SK-N-SH (cell line): ENCODE measurements at regions not wholly inside any gene's neighbourhood (a gene's known extent, or its start where the extent isn't known, plus 50 kb on each side); places are given as distances from the start of the nearest gene placed in this dataset.

ENCODE experiments used
- CTCF ChIA-PET: fragments of 300-600, 350-600 bp; formaldehyde crosslinking; extraction: SDS; loops from one replicate; lab custom pipeline; 2021; lab: Yijun Ruan, JAX
- POLR2A ChIA-PET: fragments of 350-600 bp; sonication (Branson Sonifier 250); formaldehyde crosslinking; extraction: SDS; loops from one replicate; lab custom pipeline; 2020; ENCODE audit warnings: antibody characterized with exemption, inconsistent platforms; lab: Yijun Ruan, JAX
- DNase-seq: peaks from one replicate; pipeline ENCODE4 v3.0.0; 2012
- H2AFZ ChIP-seq: fragments of 200-600 bp; sonication (generic); 2 replicates; pipeline ENCODE4 v1.8.1; 2016; ENCODE audit warnings: antibody characterized with exemption, mild to moderate bottlenecking, low read depth
- H3F3A ChIP-seq: fragments of 200-600 bp; sonication (generic); replicated peaks from 2 replicates; pipeline ENCODE3; 2016; ENCODE audit warnings: antibody characterized with exemption, mild to moderate bottlenecking; ENCODE audit not compliant: insufficient read depth
- H3K27ac ChIP-seq, 2 experiments: fragments of 200-500 bp in 1 of 2; fragments of 200-600 bp in 1 of 2; sonication (Bioruptor generic) in 1 of 2; sonication (generic), shearing (Covaris generic) in 1 of 2; 2 replicates each; pipeline versions ENCODE4 v1.5.1 to v1.6.1; 2014 to 2016; ENCODE audit warnings: low read depth in 2 of 2, inconsistent platforms in 1 of 2, low read length in 1 of 2, mild to moderate bottlenecking in 1 of 2, mixed read lengths in 1 of 2
- H3K27me3 ChIP-seq: fragments of 200-600 bp; sonication (generic), shearing (Covaris generic); 2 replicates; pipeline ENCODE4 v1.6.1; 2016; ENCODE audit warnings: mixed run types; ENCODE audit not compliant: insufficient read depth
- H3K36me3 ChIP-seq, 2 experiments: fragments of 200-500 bp in 1 of 2; fragments of 200-600 bp in 1 of 2; sonication (Bioruptor generic) in 1 of 2; sonication (generic) in 1 of 2; replicated peaks in 1 of 2; 2 replicates each; pipeline versions ENCODE3 to v1.5.1; 2014 to 2016; ENCODE audit warnings: low read length in 1 of 2, mild to moderate bottlenecking in 1 of 2; ENCODE audit not compliant: insufficient read depth in 2 of 2, control insufficient read depth in 1 of 2
- H3K4me1 ChIP-seq, 2 experiments: fragments of 200-500 bp in 1 of 2; fragments of 200-600 bp in 1 of 2; sonication (Bioruptor generic) in 1 of 2; sonication (generic), shearing (Covaris generic) in 1 of 2; 2 replicates each; pipeline versions ENCODE4 v1.5.1 to v1.6.1; 2014 to 2016; ENCODE audit warnings: low read depth in 1 of 2, low read length in 1 of 2, mixed run types in 1 of 2; ENCODE audit not compliant: insufficient read depth in 2 of 2, control insufficient read depth in 1 of 2
- H3K4me2 ChIP-seq: fragments of 200-600 bp; sonication (generic), shearing (Covaris generic); 2 replicates; pipeline ENCODE4 v1.6.1; 2017; ENCODE audit warnings: mixed run types
- H3K4me3 ChIP-seq, 2 experiments: fragments of 200-500 bp in 1 of 2; fragments of 200-600 bp in 1 of 2; sonication (Bioruptor generic) in 1 of 2; sonication (generic), shearing (Covaris generic) in 1 of 2; 2 replicates each; pipeline versions ENCODE4 v1.5.1 to v1.8.1; 2014 to 2016; ENCODE audit warnings: low read depth in 2 of 2, inconsistent platforms in 1 of 2, low read length in 1 of 2, mild to moderate bottlenecking in 1 of 2, mixed read lengths in 1 of 2, moderate library complexity in 1 of 2
- H3K79me2 ChIP-seq: fragments of 200-600 bp; sonication (generic); 2 replicates; pipeline ENCODE4 v1.8.1; 2017; ENCODE audit warnings: mild to moderate bottlenecking; ENCODE audit not compliant: insufficient read depth
- H3K9ac ChIP-seq: fragments of 200-600 bp; sonication (generic); 2 replicates; pipeline ENCODE4 v1.6.1; 2017; ENCODE audit warnings: mixed run types
- H3K9me2 ChIP-seq: fragments of 200-600 bp; sonication (generic); 2 replicates; pipeline ENCODE4 v1.6.1; 2017; ENCODE audit warnings: mixed run types
- H3K9me3 ChIP-seq: fragments of 200-600 bp; sonication (generic); 2 replicates; pipeline ENCODE4 v1.6.1; 2017; ENCODE audit warnings: mixed run types, mild to moderate bottlenecking, moderate library complexity
- H4K20me1 ChIP-seq: fragments of 200-600 bp; sonication (generic); 2 replicates; pipeline ENCODE4 v1.6.1; 2017; ENCODE audit warnings: mild to moderate bottlenecking, mixed run types; ENCODE audit not compliant: insufficient read depth
- CHD2 ChIP-seq: fragments of 150-350 bp; IDR thresholded peaks from 2 replicates; pipeline ENCODE4 v1.6.1; 2018; ENCODE audit warnings: low read length; ENCODE audit not compliant: partially characterized antibody
- EP300 ChIP-seq, 2 experiments: IDR thresholded peaks; 2 replicates each; pipeline versions ENCODE4 v1.4.0 to v1.6.1; 2012; ENCODE audit warnings: borderline replicate concordance in 1 of 2, low read depth in 1 of 2, low read length in 1 of 2
- FOSL2 ChIP-seq: IDR thresholded peaks from 2 replicates; pipeline ENCODE4 v1.4.0; 2012; ENCODE audit warnings: low read depth, mild to moderate bottlenecking, moderate library complexity, borderline replicate concordance
- FOXJ3 ChIP-seq: sonication (generic); formaldehyde crosslinking; IDR thresholded peaks from 2 replicates; pipeline ENCODE4 v1.5.1; 2020; ENCODE audit warnings: mild to moderate bottlenecking, missing genetic modification reagents
- IRF3 ChIP-seq: fragments of 150-350 bp; IDR thresholded peaks from 2 replicates; pipeline ENCODE4 v1.6.1; 2016; ENCODE audit warnings: mild to moderate bottlenecking, low read depth, low read length
- JUND ChIP-seq: IDR thresholded peaks from 2 replicates; pipeline ENCODE4 v1.4.0; 2012
- MXI1 ChIP-seq: IDR thresholded peaks from 2 replicates; pipeline ENCODE4 v1.6.1; 2012; ENCODE audit warnings: mild to moderate bottlenecking, low read depth, low read length, improper control_type of control experiment
- RAD21 ChIP-seq: IDR thresholded peaks from 2 replicates; pipeline ENCODE4 v1.6.1; 2012; ENCODE audit warnings: mild to moderate bottlenecking, low read length
- RCOR1 ChIP-seq: fragments of 150-350 bp; IDR thresholded peaks from 2 replicates; pipeline ENCODE4 v1.6.1; 2017; ENCODE audit warnings: antibody characterized with exemption, low read length
- REST ChIP-seq: IDR thresholded peaks from 2 replicates; pipeline ENCODE4 v1.6.1; 2012; ENCODE audit warnings: mild to moderate bottlenecking, low read depth, low read length, moderate library complexity
- RFX5 ChIP-seq: IDR thresholded peaks from 2 replicates; pipeline ENCODE4 v1.6.1; 2012; ENCODE audit warnings: mild to moderate bottlenecking, improper control_type of control experiment, low read length
- RXRA ChIP-seq: IDR thresholded peaks from 2 replicates; pipeline ENCODE4 v1.4.0; 2012; ENCODE audit warnings: low read depth, mild to moderate bottlenecking, borderline replicate concordance
- SIN3A ChIP-seq: IDR thresholded peaks from 2 replicates; pipeline ENCODE4 v1.6.1; 2012; ENCODE audit warnings: low read depth, mild to moderate bottlenecking, low read length, moderate library complexity, borderline replicate concordance
- SMC3 ChIP-seq: IDR thresholded peaks from 2 replicates; pipeline ENCODE4 v1.6.1; 2012; ENCODE audit warnings: low read depth, low read length, improper control_type of control experiment
- TEAD4 ChIP-seq: IDR thresholded peaks from 2 replicates; pipeline ENCODE4 v1.4.0; 2012; ENCODE audit warnings: mild to moderate bottlenecking, borderline replicate concordance; ENCODE audit not compliant: insufficient read depth
- USF1 ChIP-seq: IDR thresholded peaks from 2 replicates; pipeline ENCODE4 v1.4.0; 2012; ENCODE audit warnings: low read depth, borderline replicate concordance
- YY1 ChIP-seq: IDR thresholded peaks from 2 replicates; pipeline ENCODE4 v1.4.0; 2012; ENCODE audit warnings: low read depth, mild to moderate bottlenecking
- WGBS: methylation state at CpG from one replicate; pipeline ENCODE4 v1.1.6; 2017; ENCODE audit warnings: low lambda C conversion rate; 5-methylcytosine and 5-hydroxymethylcytosine counted together
- TF ChIP-seq, protein P1 (sequence below): IDR thresholded peaks from 2 replicates; pipeline ENCODE4 v1.4.0; 2012; ENCODE audit warnings: low read depth, borderline replicate concordance
- TF ChIP-seq, protein P2 (sequence below): IDR thresholded peaks from 2 replicates; pipeline ENCODE4 v1.4.0; 2012; ENCODE audit warnings: low read depth
- TF ChIP-seq, protein P3 (sequence below): fragments of 150-350 bp; IDR thresholded peaks from 2 replicates; pipeline ENCODE4 v1.6.1; 2017; ENCODE audit warnings: antibody characterized with exemption, low read length, low read depth, borderline replicate concordance

GRCh38 chr6:27619436-27619835, 146.5 kb upstream of the ZNF184 start:
- no peak overlapping the region for H3K4me2 ChIP-seq
- H3K27me3 ChIP-seq: peaks cover 35% of the 10 kb centered on the region
- TF ChIP-seq SMC3: no peak
- no peak for TF ChIP-seq SIN3A
- TF ChIP-seq, protein P1, sequence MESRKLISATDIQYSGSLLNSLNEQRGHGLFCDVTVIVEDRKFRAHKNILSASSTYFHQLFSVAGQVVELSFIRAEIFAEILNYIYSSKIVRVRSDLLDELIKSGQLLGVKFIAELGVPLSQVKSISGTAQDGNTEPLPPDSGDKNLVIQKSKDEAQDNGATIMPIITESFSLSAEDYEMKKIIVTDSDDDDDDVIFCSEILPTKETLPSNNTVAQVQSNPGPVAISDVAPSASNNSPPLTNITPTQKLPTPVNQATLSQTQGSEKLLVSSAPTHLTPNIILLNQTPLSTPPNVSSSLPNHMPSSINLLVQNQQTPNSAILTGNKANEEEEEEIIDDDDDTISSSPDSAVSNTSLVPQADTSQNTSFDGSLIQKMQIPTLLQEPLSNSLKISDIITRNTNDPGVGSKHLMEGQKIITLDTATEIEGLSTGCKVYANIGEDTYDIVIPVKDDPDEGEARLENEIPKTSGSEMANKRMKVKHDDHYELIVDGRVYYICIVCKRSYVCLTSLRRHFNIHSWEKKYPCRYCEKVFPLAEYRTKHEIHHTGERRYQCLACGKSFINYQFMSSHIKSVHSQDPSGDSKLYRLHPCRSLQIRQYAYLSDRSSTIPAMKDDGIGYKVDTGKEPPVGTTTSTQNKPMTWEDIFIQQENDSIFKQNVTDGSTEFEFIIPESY: no peak
- TF ChIP-seq USF1: no peak
- TF ChIP-seq, protein P2, sequence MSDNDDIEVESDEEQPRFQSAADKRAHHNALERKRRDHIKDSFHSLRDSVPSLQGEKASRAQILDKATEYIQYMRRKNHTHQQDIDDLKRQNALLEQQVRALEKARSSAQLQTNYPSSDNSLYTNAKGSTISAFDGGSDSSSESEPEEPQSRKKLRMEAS: no peak
- TF ChIP-seq JUND: no peak
- no peak for TF ChIP-seq RCOR1
- no peak for TF ChIP-seq RAD21
- TF ChIP-seq FOSL2: no peak
- no peak for TF ChIP-seq TEAD4
- no peak for TF ChIP-seq FOXJ3 (CRISPR knock-in tag)
- TF ChIP-seq CHD2: no peak
- no peak for TF ChIP-seq RFX5
- no peak for TF ChIP-seq RXRA
- no peak for TF ChIP-seq YY1
- TF ChIP-seq, protein P3, sequence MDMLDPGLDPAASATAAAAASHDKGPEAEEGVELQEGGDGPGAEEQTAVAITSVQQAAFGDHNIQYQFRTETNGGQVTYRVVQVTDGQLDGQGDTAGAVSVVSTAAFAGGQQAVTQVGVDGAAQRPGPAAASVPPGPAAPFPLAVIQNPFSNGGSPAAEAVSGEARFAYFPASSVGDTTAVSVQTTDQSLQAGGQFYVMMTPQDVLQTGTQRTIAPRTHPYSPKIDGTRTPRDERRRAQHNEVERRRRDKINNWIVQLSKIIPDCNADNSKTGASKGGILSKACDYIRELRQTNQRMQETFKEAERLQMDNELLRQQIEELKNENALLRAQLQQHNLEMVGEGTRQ: no peak
- TF ChIP-seq MXI1: no peak
- no peak for TF ChIP-seq REST
- no peak for TF ChIP-seq EP300 (IDR thresholded peaks at IDR 0.05; ENCODE audit: borderline replicate concordance in 1 of 2, low read depth in 1 of 2, low read length in 1 of 2)
- no peak for TF ChIP-seq IRF3
- no peak for DNase-seq
- no peaks in the 10 kb centered on the region for H3K36me3 ChIP-seq
- 8% methylated on average over 4 of the region's 4 CpGs for WGBS
- no peak overlapping the region for H3K4me3 ChIP-seq
- ChIA-PET CTCF (interaction anchor here (2.6 kb wide), 1 partner anchor 9 kb away, joined by 17 read pairs; no protein-coding TSS in a partner anchor), POLR2A (no interaction called here)
- H3F3A ChIP-seq: no peaks in the 10 kb centered on the region
- H3K27ac ChIP-seq: no peak overlapping the region
- peaks cover 0 to 7% of the 10 kb centered on the region in 2 experiments; a peak in 1 of 4 replicates for H3K4me1 ChIP-seq
- no peak overlapping the region for H2AFZ ChIP-seq
- no peaks in the 10 kb centered on the region for H3K79me2 ChIP-seq
- H3K9me3 ChIP-seq: no peaks in the 10 kb centered on the region
- H3K9me2 ChIP-seq: no peaks in the 10 kb centered on the region
- H3K9ac ChIP-seq: no peak overlapping the region
- H4K20me1 ChIP-seq: no peaks in the 10 kb centered on the region
